GM19023 (cell line): ENCODE measurements at regions not wholly inside any gene's neighbourhood (a gene's known extent, or its start where the extent isn't known, plus 50 kb on each side); places are given as distances from the start of the nearest gene placed in this dataset.

Experiments
- ATAC-seq: cut with Tn5 transposase; IDR thresholded peaks from one replicate; pipeline ENCODE4 v1.9.1; 2021; ENCODE audit warnings: mild to moderate bottlenecking, moderate library complexity; ENCODE audit not compliant: unreplicated experiment

DNA sequence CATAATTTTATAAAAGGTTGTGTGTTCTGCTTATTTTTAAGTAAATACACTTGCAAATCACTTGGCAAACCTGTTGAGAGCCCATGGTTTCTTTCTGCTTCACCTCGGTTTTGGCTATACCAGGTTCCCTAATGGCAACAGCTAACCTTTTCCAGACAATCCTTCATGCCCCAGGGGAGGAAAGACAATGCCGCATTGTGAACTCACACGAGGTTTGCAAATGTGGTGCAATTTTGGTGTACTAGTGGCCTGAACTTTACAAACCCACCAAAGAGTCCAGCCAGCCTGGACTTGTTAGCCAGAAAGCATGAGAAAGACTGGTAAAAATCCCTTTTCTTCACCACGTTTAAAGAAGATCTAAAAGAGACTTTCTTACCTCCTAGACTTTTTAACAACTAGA lies 84.8 kb upstream of the SOX4 start:
- ATAC-seq: no peak

DNA sequence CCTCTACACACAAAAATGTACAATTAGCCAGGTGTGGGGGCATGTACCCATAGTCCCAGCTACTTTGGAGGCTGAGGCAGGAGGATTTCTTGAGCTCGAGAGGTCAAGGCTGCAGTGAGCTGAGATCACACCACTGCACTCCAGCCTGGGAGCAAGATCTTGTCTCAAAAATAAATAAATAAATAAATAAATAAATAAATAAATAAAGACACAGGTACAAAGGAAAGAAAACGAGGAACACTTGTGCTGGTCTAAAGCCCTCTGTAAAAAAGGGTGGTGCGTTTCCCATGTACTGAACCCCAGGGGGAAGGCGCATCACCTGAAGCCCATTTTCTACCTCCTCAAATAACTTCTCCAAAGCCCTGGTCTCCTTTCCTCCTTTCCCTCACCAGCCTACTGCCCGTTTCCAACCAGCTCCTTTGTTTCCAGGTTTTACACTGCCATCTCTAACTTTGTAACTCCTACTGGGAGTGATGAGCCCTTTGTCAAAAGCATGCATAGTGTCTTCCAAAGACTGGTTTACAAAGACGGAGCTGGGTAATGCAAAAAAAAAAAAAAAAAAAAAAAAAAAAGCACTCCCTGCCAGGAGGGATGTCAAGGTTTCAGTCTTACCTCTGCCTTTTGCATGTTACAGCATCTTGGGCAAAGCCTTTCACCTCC lies 81.5 kb upstream of the SOX4 start:
- no peak for ATAC-seq

- no peak for ATAC-seq
Observed at GRCh38 chr6:21514288-21514687, 79.3 kb upstream of the SOX4 start.

- ATAC-seq: no peak
Observed at GRCh38 chr6:21518317-21518716, 75.2 kb upstream of the SOX4 start.

DNA sequence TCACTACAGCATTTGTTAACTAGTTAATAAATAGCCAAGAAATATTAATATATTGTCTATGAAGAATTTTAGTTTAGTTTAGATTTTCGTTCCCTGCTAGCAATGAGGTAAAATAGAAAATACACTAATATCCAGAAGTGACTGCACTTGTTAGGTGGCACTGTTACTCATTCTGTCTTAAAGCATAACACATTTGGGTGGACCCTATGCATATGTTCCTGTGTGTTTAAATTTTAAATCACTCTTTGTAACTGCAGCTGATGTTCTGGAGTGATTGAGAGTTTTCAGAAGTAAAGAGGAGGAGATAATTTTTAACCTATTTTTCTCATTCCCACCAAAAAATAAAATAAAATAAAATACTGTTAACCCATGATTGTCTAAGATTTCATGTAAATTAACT lies 73.9 kb upstream of the SOX4 start:
- no peak for ATAC-seq

- no peak for ATAC-seq
Observed at GRCh38 chr6:21521276-21521675, 72.3 kb upstream of the SOX4 start.

DNA sequence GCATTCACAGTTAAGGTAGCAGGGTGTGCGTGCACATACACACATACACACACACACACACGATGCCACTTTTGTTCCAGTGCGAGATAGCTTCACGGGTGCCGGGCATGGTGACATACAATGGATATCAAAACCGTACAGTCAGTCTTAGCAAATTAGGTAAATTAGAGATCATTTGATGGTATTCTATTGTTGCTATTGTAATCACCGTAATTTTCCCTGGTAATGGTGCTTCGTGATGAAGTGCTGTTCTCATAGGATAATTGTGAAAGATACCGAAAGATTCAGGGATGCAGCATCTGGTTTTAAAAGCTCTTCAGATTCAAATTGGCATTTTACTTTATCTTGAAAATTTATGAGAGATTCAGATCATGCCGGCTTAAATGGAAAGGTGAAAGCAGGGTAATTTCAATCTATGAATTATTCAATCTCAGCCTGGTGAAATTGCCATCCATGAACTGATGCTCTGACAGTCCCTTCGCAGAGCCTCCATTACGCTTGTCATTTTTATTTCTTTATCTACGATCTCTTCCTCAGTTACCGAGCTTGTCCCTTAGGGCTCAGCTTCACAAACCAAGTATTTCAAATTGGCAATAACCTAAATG lies 71.3 kb upstream of the SOX4 start:
- ATAC-seq: no peak

DNA sequence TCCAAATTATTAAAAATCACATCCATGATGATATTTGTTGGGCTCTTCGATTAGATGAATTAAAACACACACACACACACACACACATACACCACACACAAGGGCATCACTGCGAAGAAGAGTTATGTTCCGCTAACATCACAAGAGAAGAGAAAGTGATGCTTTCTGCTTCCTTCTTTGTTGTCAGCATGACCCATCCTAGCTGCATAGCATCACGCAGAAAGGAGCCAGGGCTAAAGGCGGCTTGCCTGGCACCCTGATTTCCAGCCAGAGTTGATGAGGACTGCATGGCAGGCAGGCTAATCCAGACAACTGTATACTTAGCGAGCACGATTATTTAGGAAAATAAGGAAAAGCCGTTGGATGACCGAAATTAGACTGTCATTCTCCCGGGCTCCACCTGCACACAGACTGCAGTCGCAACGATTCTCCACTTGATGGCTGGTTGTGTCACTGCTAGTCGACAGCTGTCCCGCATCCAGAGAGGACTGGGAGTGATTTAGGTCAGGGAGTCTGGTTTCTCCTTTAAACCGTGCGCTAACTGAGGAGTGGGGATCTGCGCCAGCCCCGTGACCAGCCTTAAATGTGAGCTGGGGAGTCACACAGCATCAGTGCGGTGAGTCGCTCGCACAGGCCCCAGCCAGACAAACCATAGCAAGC lies 70.6 kb upstream of the SOX4 start:
- ATAC-seq: no peak

- no peak for ATAC-seq
Observed at GRCh38 chr6:21523652-21524051, 69.9 kb upstream of the SOX4 start.

DNA sequence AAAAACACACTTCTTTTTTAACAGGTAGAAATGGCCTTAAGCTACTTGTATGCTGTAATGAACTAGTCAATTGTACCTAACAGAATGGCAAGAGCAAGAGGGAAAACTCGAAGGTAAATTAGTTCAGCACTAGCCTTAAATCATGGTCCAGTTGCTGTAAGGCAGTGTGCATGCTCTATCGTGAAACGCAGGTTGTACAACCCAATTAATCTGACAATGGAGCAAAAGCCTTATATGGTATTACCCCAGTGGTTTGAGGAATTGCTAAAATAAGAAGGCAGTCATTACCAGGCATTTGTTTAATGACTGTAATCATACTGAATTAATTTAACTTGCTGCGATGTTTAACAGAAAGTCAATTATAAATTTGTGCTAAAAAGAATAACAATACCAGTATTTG lies 69.3 kb upstream of the SOX4 start:
- ATAC-seq: no peak

GRCh38 chr6:21526974-21527373 lies 66.6 kb upstream of the SOX4 start:
- ATAC-seq: no peak

DNA sequence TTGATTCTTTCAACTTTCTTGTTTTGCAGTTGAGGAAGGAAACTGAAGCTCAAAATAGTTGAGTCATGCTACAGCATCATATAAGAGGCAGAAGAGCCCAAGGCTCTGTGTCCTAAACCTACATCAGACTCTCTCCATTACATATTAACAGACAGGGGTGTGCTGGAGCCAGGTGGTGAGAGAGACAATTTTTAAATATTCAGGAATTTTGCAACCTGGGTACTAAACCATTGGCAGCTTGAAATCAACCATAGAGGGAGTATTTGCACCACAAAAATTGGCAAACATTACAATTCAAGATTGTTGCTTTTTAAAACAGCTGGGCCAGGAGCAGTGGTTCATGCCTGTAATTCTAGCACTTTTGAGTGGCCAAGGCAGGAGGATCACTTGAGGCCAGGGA lies 65.8 kb upstream of the SOX4 start:
- no peak for ATAC-seq

GRCh38 chr6:21529431-21529830 lies 64.1 kb upstream of the SOX4 start:
- ATAC-seq: no peak

- no peak for ATAC-seq
Observed at GRCh38 chr6:21531393-21531792, 62.2 kb upstream of the SOX4 start.

GRCh38 chr6:21533678-21534077 lies 59.9 kb upstream of the SOX4 start:
- no peak for ATAC-seq

- no peak for ATAC-seq
Observed at GRCh38 chr6:21536280-21536766, 57.2 kb upstream of the SOX4 start.

DNA sequence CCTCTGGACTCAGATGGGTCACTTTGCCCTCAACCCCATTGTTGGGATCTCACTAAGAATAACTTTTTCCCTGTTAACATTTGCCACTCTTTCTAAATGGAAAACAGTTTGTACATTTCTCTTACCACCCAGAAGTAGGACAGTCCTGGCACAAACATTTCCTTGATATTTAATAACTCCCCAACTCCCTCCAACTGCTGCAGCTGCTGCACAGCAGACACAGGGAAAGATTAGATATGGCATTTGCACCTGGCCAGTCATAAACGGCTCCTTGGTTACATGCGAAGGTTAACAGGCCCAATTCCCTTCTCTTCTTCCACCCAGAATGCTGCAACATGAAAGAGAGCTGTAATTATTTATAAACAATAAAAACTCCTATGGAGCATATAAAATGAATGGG lies 55.9 kb upstream of the SOX4 start:
- no peak for ATAC-seq

DNA sequence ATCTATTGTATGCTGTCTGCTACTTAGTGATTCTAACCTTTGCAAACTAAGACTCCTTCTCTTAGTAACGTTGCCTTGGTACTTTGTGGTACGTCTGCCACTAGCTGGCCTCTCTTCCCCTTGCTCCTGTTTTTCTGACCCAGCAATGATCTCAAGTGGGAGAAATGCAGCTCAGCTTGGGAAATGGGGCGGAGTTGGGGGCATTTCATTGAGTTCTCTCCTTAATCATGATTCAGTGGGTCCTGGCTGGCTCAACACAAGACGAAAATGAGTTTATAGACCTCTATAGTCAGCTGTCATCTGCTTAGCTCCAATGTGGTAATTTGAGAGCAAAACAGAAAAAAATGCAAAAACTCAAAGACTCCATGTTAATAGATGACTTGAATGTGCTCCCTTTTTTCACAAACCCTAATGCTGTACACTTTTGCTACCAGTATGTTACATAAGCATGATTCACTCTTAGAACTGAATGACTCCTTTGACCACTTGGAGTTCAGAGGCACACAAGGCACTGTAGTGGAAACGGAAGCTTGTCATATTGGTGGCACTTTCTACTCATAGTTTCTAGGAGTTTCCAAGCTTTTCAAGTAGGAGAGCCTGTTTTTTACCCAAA lies 55.3 kb upstream of the SOX4 start:
- ATAC-seq: no peak

GRCh38 chr6:21539621-21540100 lies 53.9 kb upstream of the SOX4 start:
- ATAC-seq: no peak
